Nephron (organoid): ENCODE measurements at regions not wholly inside any gene's neighbourhood (a gene's known extent, or its start where the extent isn't known, plus 50 kb on each side); places are given as distances from the start of the nearest gene placed in this dataset.
"Not testable (repeated sequence)": the region's sequence is repeated elsewhere in the genome, so short reads cannot be mapped to it uniquely, and the experiment has no call there.

Experiments
- H3K27ac Mint-ChIP-seq, 3 experiments: 2 replicates each; pipeline ENCODE4 v1.8.0; 2020; ENCODE audit warnings: mixed read lengths in 3 of 3, mild to moderate bottlenecking in 2 of 3, moderate library complexity in 1 of 3
- H3K27me3 Mint-ChIP-seq: 2 replicates; pipeline ENCODE4 v1.8.0; 2021; ENCODE audit warnings: low read depth, mild to moderate bottlenecking, moderate library complexity, mixed read lengths
- H3K36me3 Mint-ChIP-seq: 2 replicates; pipeline ENCODE4 v1.8.0; 2020; ENCODE audit warnings: low read depth, mixed read lengths
- H3K4me1 Mint-ChIP-seq: 2 replicates; pipeline ENCODE4 v1.8.0; 2020; ENCODE audit warnings: mixed read lengths
- H3K4me3 Mint-ChIP-seq, 3 experiments: 2 replicates each; pipeline ENCODE4 v1.8.0; 2020; ENCODE audit warnings: mild to moderate bottlenecking in 3 of 3, mixed read lengths in 3 of 3, moderate library complexity in 2 of 3
- H3K9me3 Mint-ChIP-seq: 2 replicates; pipeline ENCODE4 v1.8.0; 2020; ENCODE audit warnings: mixed read lengths
- TF ChIP-seq, protein P1 (sequence below), 3 experiments: fragments of 200-600 bp; sonication (generic); IDR thresholded peaks; one replicate each; pipeline ENCODE4 v1.5.0; 2021; ENCODE audit warnings: antibody characterized with exemption in 3 of 3; ENCODE audit not compliant: unreplicated experiment in 3 of 3

DNA sequence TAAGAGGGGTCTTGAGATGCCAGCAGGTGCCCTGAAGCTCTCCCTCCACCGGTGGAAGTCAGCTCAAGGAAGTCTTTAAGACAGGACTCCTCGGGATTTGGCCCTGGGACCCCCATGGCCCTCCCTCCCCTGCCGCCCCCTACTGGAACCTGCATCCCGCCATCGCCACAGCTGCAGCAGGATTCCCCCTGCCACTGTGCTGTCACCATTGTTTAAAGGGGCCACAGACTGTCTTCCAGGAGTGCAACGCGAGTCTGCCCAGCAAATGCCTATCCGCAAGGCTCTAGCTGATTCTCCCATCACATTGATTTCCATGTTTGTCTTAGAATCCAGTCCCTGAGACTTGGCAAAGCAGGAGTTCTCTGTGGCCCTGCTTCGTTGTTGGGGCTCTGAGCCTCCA lies 770.8 kb upstream of the ALG10B start:
- H3K27me3 Mint-ChIP-seq: no peaks in the 10 kb centered on the region
- no peaks in the 10 kb centered on the region for H3K4me1 Mint-ChIP-seq
- TF ChIP-seq, protein P1, sequence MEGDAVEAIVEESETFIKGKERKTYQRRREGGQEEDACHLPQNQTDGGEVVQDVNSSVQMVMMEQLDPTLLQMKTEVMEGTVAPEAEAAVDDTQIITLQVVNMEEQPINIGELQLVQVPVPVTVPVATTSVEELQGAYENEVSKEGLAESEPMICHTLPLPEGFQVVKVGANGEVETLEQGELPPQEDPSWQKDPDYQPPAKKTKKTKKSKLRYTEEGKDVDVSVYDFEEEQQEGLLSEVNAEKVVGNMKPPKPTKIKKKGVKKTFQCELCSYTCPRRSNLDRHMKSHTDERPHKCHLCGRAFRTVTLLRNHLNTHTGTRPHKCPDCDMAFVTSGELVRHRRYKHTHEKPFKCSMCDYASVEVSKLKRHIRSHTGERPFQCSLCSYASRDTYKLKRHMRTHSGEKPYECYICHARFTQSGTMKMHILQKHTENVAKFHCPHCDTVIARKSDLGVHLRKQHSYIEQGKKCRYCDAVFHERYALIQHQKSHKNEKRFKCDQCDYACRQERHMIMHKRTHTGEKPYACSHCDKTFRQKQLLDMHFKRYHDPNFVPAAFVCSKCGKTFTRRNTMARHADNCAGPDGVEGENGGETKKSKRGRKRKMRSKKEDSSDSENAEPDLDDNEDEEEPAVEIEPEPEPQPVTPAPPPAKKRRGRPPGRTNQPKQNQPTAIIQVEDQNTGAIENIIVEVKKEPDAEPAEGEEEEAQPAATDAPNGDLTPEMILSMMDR (IDR thresholded peaks at IDR 0.05; ENCODE audit: unreplicated experiment in 3 of 3): no peak
- H3K27ac Mint-ChIP-seq: no peak overlapping the region
- no peak overlapping the region for H3K4me3 Mint-ChIP-seq
- H3K36me3 Mint-ChIP-seq: peaks cover 15% of the 10 kb centered on the region
- H3K9me3 Mint-ChIP-seq: peaks cover 64% of the 10 kb centered on the region

DNA sequence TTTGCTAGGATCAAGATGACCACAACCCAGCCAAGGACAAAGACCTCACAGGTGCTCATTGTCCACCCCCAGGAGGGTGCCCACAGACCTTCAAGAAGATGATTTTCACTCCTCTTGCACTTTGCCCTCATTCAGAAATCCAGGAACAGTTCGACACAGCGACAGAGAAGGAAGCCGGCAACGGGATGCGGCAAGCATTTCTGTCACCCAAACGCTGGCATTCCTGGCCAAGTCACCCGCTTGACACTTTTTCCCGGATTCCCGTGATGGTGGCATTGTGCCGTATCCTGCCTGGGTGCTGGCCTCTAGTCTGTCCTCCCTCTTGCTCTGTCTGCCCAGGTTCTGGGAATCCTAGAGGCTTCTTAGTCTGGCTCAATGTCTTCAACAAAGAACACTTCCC lies 770.4 kb upstream of the ALG10B start:
- TF ChIP-seq, protein P1 (IDR thresholded peaks at IDR 0.05; ENCODE audit: unreplicated experiment in 3 of 3): no peak
- Mint-ChIP-seq H3K4me1 (no peaks in the 10 kb centered on the region), H3K27me3 (no peaks in the 10 kb centered on the region), H3K9me3 (peaks cover 65% of the 10 kb centered on the region), H3K27ac (no peak overlapping the region), H3K4me3 (no peak overlapping the region), H3K36me3 (peaks cover 15% of the 10 kb centered on the region)

DNA sequence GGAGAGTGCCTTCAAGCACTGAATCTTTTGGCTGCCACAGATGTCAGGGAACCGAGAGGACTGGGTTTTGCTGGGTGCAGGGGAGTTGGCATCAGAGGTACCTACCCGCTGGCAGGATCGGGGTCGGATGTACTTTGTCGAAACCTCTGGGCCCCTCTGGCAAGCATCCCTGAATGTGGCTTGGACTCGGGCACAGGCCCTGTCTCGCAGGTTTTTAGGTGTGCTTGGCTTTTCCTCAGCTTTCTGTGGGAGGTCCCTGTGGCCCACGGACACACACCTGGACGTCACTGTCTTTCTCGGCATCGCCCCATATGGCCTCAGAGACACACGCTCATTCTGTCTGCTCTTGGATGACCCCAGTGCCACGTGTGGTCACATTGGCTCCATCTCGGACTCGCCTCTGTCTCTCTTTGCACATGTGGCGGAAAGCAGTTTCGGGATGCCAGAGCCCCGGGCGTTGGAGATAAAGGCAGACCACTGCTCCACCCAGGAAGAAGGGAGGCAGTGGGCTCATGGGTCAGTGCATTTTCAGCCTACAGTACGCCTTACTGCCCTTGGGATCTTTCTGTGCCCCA lies 769.6 kb upstream of the ALG10B start:
- no peaks in the 10 kb centered on the region for H3K4me1 Mint-ChIP-seq
- no peaks in the 10 kb centered on the region for H3K27me3 Mint-ChIP-seq
- H3K27ac Mint-ChIP-seq: no peak overlapping the region
- H3K4me3 Mint-ChIP-seq: no peak overlapping the region
- TF ChIP-seq, protein P1 (IDR thresholded peaks at IDR 0.05; ENCODE audit: unreplicated experiment in 3 of 3): no peak
- peaks cover 13% of the 10 kb centered on the region for H3K36me3 Mint-ChIP-seq
- H3K9me3 Mint-ChIP-seq: peaks cover 68% of the 10 kb centered on the region

DNA sequence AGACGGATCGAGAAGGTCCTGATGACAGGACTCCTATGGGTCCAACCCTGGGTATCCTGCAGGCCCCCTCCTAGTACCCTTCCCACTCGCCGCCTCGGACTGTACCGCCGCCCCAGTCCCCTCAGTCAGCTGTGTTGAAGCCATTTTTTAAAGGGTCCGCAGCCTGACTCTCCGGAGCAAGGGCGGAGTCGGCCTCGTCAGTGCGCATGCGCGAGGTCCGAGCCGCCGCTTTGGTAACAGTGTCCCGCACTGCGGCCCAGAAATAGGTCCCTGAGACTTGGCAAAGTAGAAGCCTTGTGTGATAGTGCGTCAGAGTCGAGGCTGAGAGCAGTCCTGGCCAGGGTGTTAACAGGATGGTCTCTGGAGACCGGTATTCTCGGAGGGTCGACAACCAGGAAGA lies 769.0 kb upstream of the ALG10B start:
- no peaks in the 10 kb centered on the region for H3K27me3 Mint-ChIP-seq
- H3K4me3 Mint-ChIP-seq: no peak overlapping the region
- H3K27ac Mint-ChIP-seq: no peak overlapping the region
- TF ChIP-seq, protein P1 (IDR thresholded peaks at IDR 0.05; ENCODE audit: unreplicated experiment in 3 of 3): no peak
- H3K9me3 Mint-ChIP-seq: peaks cover 63% of the 10 kb centered on the region
- H3K36me3 Mint-ChIP-seq: peaks cover 11% of the 10 kb centered on the region
- H3K4me1 Mint-ChIP-seq: no peaks in the 10 kb centered on the region

DNA sequence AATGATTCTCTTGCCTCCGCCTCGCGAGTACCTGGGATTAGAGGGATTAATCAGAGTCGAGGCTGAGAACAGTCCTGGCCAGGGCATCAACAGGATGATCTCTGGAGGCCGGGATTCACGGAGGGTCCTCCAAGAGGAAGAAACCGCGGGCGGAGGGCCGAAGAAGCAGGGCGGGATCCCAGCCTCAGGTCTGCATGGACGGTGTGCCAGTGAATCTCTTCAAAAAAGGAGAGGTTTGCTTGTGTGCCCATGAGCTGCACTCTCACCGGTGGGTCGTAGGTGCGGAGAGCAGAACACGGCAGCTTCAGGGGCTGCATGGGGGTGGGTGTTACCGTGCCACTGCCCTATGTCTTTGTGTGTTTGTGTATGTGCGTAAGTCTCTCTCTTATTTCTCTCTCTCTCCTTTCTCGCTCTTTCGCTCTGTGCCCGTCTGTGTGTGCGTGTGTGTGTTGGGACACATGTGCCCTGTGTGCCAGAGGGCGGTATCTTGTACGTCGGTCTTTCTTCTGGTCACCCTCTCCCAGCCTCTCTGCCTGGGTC lies 768.2 kb upstream of the ALG10B start:
- Mint-ChIP-seq H3K27ac (no peak overlapping the region), H3K9me3 (peaks cover 63% of the 10 kb centered on the region), H3K4me1 (no peaks in the 10 kb centered on the region), H3K27me3 (no peaks in the 10 kb centered on the region), H3K4me3 (no peak overlapping the region), H3K36me3 (peaks cover 11% of the 10 kb centered on the region)
- TF ChIP-seq, protein P1 (IDR thresholded peaks at IDR 0.05; ENCODE audit: unreplicated experiment in 3 of 3): no peak

DNA sequence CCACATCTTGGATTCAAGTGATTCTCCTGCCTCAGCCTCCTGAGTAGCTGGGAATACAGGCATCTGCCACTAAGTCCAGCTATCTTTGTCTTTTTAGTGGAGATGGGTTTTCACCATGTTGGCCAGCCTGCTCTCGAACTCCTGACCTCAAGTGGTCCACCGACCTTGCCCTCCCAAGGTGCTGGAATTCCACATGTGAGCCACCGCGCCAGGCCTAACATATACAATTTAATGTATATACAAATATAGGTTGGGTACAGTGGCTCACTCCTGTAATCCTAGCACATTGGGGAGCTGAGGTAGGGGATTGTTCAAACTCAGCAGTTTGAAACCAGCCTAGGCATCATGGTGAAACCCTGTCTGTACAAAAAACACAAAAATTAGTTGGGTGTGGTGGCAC lies 759.6 kb upstream of the ALG10B start:
- not testable (repeated sequence) for H3K36me3 Mint-ChIP-seq, H3K27ac Mint-ChIP-seq, H3K27me3 Mint-ChIP-seq, H3K4me1 Mint-ChIP-seq, H3K4me3 Mint-ChIP-seq
- H3K9me3 Mint-ChIP-seq: peaks cover 30% of the 10 kb centered on the region
